Right lobe of liver (tissue), 4 donors: ENCODE measurements at regions not wholly inside any gene's neighbourhood (a gene's known extent, or its start where the extent isn't known, plus 50 kb on each side); places are given as distances from the start of the nearest gene placed in this dataset.

Source experiments
- POLR2A ChIP-seq: fragments of 450-650 bp; IDR thresholded peaks from one replicate; pipeline ENCODE4 v1.6.1; 2017; ENCODE audit warnings: antibody characterized with exemption, mild to moderate bottlenecking
- TF ChIP-seq, protein P1 (sequence below), 4 donors: fragments of 200-600 bp in 3 of 4; fragments of 450-650 bp in 1 of 4; IDR thresholded peaks; one replicate each; pipeline versions ENCODE4 v1.5.1 to v1.8.0; 2016 to 2022; ENCODE audit warnings: antibody characterized with exemption in 4 of 4, mild to moderate bottlenecking in 2 of 4
- donor health status: DM: no; HTN: no; CAD: no.
- donor health status: DM: no; HTN: no; CAD: no.
- donor health status: DM: no; HTN: yes; CAD: no.

DNA sequence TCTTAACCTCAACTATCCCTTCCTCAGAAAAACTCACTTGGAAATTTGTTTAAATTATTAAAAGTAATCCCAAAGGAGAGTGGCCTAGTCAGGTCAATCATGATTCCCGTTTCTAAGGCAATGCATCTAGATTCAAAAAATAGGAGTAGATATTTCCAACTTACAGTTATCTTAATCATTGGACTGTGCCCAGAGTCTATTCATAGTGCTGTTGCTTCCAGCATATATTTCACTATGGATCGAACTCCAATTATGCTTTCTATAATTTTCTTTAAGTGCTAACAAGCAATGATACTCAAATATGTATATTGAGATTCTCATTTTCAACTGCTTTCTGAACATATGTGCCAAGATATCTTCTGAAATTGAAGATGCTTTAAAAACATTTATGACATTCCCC is 229.2 kb upstream of the NWD2 start:
- TF ChIP-seq, protein P1, sequence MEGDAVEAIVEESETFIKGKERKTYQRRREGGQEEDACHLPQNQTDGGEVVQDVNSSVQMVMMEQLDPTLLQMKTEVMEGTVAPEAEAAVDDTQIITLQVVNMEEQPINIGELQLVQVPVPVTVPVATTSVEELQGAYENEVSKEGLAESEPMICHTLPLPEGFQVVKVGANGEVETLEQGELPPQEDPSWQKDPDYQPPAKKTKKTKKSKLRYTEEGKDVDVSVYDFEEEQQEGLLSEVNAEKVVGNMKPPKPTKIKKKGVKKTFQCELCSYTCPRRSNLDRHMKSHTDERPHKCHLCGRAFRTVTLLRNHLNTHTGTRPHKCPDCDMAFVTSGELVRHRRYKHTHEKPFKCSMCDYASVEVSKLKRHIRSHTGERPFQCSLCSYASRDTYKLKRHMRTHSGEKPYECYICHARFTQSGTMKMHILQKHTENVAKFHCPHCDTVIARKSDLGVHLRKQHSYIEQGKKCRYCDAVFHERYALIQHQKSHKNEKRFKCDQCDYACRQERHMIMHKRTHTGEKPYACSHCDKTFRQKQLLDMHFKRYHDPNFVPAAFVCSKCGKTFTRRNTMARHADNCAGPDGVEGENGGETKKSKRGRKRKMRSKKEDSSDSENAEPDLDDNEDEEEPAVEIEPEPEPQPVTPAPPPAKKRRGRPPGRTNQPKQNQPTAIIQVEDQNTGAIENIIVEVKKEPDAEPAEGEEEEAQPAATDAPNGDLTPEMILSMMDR (IDR thresholded peaks at IDR 0.05), result no peak
- no peak for TF ChIP-seq POLR2A
